Tibial nerve (tissue), 4 donors: ENCODE measurements at regions not wholly inside any gene's neighbourhood (a gene's known extent, or its start where the extent isn't known, plus 50 kb on each side); places are given as distances from the start of the nearest gene placed in this dataset.

Source experiments
- DNase-seq, 2 donors: peaks; one replicate each; pipeline ENCODE4 v3.0.0-alpha.2; 2019; ENCODE audit warnings: low spot score in 2 of 2
- H3K27ac ChIP-seq, 4 donors: fragments of 200-600 bp; sonication (generic) in 3 of 4; one replicate each; pipeline ENCODE4 v1.5.1; 2017 to 2019; ENCODE audit warnings: mild to moderate bottlenecking in 1 of 4
- H3K27me3 ChIP-seq, 2 donors: fragments of 200-600 bp; sonication (generic) in 1 of 2; one replicate each; pipeline versions ENCODE4 v1.5.1 to v1.6.0; 2017 to 2019
- H3K36me3 ChIP-seq, 3 donors: fragments of 200-600 bp; sonication (generic); one replicate each; pipeline ENCODE4 v1.5.1; 2018 to 2019
- H3K4me1 ChIP-seq, 4 donors: fragments of 200-600 bp; sonication (generic) in 3 of 4; one replicate each; pipeline ENCODE4 v1.5.1; 2017 to 2019
- H3K4me3 ChIP-seq, 4 donors: fragments of 200-600 bp; sonication (generic) in 3 of 4; one replicate each; pipeline ENCODE4 v1.5.1; 2017 to 2019; ENCODE audit warnings: mild to moderate bottlenecking in 1 of 4, moderate library complexity in 1 of 4
- H3K9me3 ChIP-seq, 4 donors: fragments of 200-600 bp; sonication (generic) in 3 of 4; one replicate each; pipeline ENCODE4 v1.5.1; 2017 to 2019
- CTCF ChIP-seq, 5 experiments: fragments of 200-600 bp in 3 of 5; fragments of 450-650 bp in 2 of 5; sonication (generic) in 3 of 5; IDR thresholded peaks; one replicate each; pipeline ENCODE4 v1.5.1; 2016 to 2019; ENCODE audit warnings: antibody characterized with exemption in 5 of 5, mild to moderate bottlenecking in 3 of 5, moderate library complexity in 2 of 5
- EP300 ChIP-seq, 2 donors: sonication (generic); formaldehyde crosslinking; IDR thresholded peaks; one replicate each; pipeline ENCODE4 v1.6.1; 2017; ENCODE audit warnings: antibody characterized with exemption in 2 of 2, mild to moderate bottlenecking in 1 of 2
- POLR2A ChIP-seq, 2 donors: fragments of 450-650 bp; IDR thresholded peaks; one replicate each; pipeline ENCODE4 v1.6.1; 2017; ENCODE audit warnings: antibody characterized with exemption in 2 of 2, mild to moderate bottlenecking in 2 of 2, moderate library complexity in 2 of 2
- WGBS, 2 donors: methylation state at CpG; one replicate each; pipeline ENCODE4 v1.1.5; 2018; 5-methylcytosine and 5-hydroxymethylcytosine counted together

GRCh38 chr3:168331756-168332155 lies 236.0 kb upstream of the GOLIM4 start:
- no peak overlapping the region for H3K27ac ChIP-seq
- no peak overlapping the region for H3K4me3 ChIP-seq
- no peaks in the 10 kb centered on the region for H3K27me3 ChIP-seq
- no peak for TF ChIP-seq POLR2A (IDR thresholded peaks at IDR 0.05)
- H3K4me1 ChIP-seq, result no peaks in the 10 kb centered on the region
- H3K36me3 ChIP-seq, result no peaks in the 10 kb centered on the region
- no peak for DNase-seq
- no peaks in the 10 kb centered on the region for H3K9me3 ChIP-seq
- 37 to 40% methylated on average over 3 of the region's 3 CpGs for WGBS, 2 donors

- no peak overlapping the region for H3K4me3 ChIP-seq
- no peaks in the 10 kb centered on the region for H3K27me3 ChIP-seq
- no peak for TF ChIP-seq EP300 (IDR thresholded peaks at IDR 0.05)
- no peak for TF ChIP-seq POLR2A (IDR thresholded peaks at IDR 0.05)
- TF ChIP-seq CTCF (IDR thresholded peaks at IDR 0.05), result no peak
- no peak overlapping the region for H3K27ac ChIP-seq
- no peaks in the 10 kb centered on the region for H3K36me3 ChIP-seq
- no peaks in the 10 kb centered on the region for H3K4me1 ChIP-seq
- 90 to 94% methylated on average over 3 of the region's 3 CpGs for WGBS, 2 donors
- DNase-seq, result no peak
- no peaks in the 10 kb centered on the region for H3K9me3 ChIP-seq
Measured at GRCh38 chr3:168330983-168331382, 235.3 kb upstream of the GOLIM4 start.

GRCh38 chr3:168327856-168328255 lies 232.1 kb upstream of the GOLIM4 start:
- H3K27ac ChIP-seq, result no peak overlapping the region
- no peaks in the 10 kb centered on the region for H3K9me3 ChIP-seq
- no peak for DNase-seq
- no peaks in the 10 kb centered on the region for H3K4me1 ChIP-seq
- H3K27me3 ChIP-seq, result no peaks in the 10 kb centered on the region
- TF ChIP-seq CTCF (IDR thresholded peaks at IDR 0.05) (no peak), POLR2A (IDR thresholded peaks at IDR 0.05) (no peak), EP300 (IDR thresholded peaks at IDR 0.05) (no peak)
- H3K4me3 ChIP-seq, result no peak overlapping the region
- 46 to 62% methylated on average over 1 of the region's 1 CpG for WGBS, 2 donors
- H3K36me3 ChIP-seq, result no peaks in the 10 kb centered on the region

- no peak for DNase-seq
- Histone ChIP-seq H3K4me3 (no peak overlapping the region), H3K9me3 (no peaks in the 10 kb centered on the region), H3K4me1 (no peaks in the 10 kb centered on the region), H3K27ac (no peak overlapping the region), H3K27me3 (no peaks in the 10 kb centered on the region), H3K36me3 (no peaks in the 10 kb centered on the region)
- TF ChIP-seq CTCF (IDR thresholded peaks at IDR 0.05), result no peak
- no peak for TF ChIP-seq POLR2A (IDR thresholded peaks at IDR 0.05)
- TF ChIP-seq EP300 (IDR thresholded peaks at IDR 0.05), result no peak
Measured at GRCh38 chr3:168325684-168326083, 230.0 kb upstream of the GOLIM4 start.

- WGBS, 2 donors, result 34 to 59% methylated on average over 4 of the region's 4 CpGs
- H3K4me3 ChIP-seq, result no peak overlapping the region
- no peaks in the 10 kb centered on the region for H3K36me3 ChIP-seq
- H3K27ac ChIP-seq, result no peak overlapping the region
- no peaks in the 10 kb centered on the region for H3K4me1 ChIP-seq
- no peak for DNase-seq
- no peaks in the 10 kb centered on the region for H3K9me3 ChIP-seq
- TF ChIP-seq POLR2A (IDR thresholded peaks at IDR 0.05), result no peak
- TF ChIP-seq EP300 (IDR thresholded peaks at IDR 0.05), result no peak
- TF ChIP-seq CTCF (IDR thresholded peaks at IDR 0.05), result no peak
- no peaks in the 10 kb centered on the region for H3K27me3 ChIP-seq
Measured at GRCh38 chr3:168322941-168323340, 227.2 kb upstream of the GOLIM4 start.

GRCh38 chr3:168314166-168314565 lies 218.4 kb upstream of the GOLIM4 start:
- WGBS, 2 donors, result 57 to 61% methylated on average over 3 of the region's 3 CpGs
- H3K4me3 ChIP-seq, result no peak overlapping the region
- no peaks in the 10 kb centered on the region for H3K9me3 ChIP-seq
- H3K27me3 ChIP-seq, result no peaks in the 10 kb centered on the region
- H3K4me1 ChIP-seq, result no peaks in the 10 kb centered on the region
- TF ChIP-seq POLR2A (IDR thresholded peaks at IDR 0.05) (no peak), EP300 (IDR thresholded peaks at IDR 0.05) (no peak), CTCF (IDR thresholded peaks at IDR 0.05) (no peak)
- H3K36me3 ChIP-seq, result no peaks in the 10 kb centered on the region
- H3K27ac ChIP-seq, result no peak overlapping the region
- no peak for DNase-seq
